ENCODE measurements at regions not wholly inside any gene's neighbourhood (a gene's known extent, or its start where the extent isn't known, plus 50 kb on each side); places are given as distances from the start of the nearest gene placed in this dataset.
"Not testable (repeated sequence)": the region's sequence is repeated elsewhere in the genome, so short reads cannot be mapped to it uniquely, and the experiment has no call there.

DNA sequence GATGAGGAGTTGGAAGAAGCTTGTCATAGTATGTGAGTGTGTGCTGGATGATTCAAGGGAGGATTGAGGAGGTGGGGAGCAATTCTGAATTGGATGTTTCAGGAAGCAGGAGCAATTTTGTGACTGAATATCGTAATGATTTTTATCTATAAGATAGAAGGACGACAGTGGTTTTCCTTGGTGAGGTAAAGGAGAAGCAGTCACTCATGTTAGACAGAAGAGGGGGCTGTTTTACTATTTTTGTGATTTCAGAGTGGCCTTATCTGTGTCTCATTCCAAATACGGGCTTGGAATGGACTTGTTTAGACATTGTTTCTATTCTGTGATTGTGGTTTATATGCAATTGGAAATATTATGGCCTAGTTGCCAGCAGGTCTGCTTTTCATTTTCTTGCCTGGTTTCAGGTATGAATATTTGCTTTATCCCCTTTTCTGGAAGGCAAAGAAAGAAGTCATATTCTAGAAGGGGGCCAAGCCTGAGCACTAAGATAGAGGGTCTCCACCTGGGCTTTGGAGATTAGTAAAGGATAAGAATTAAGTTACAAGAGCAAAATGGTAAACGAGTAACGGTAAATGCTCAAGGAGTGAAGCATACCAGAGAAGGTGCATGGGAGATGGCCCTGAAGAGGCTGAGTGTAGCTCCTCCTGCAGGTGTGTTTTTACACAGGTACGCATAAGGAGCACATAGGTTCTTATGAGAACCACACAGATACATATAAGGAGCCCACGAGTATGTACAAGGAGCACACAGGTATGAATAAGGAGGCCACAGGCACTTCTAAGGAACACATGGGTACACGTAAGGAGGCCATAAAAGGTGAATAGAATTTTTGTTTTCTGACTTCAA is 124.6 kb upstream of the KCNAB1 start:
- peak; percentile 75 for DNase-seq

DNA sequence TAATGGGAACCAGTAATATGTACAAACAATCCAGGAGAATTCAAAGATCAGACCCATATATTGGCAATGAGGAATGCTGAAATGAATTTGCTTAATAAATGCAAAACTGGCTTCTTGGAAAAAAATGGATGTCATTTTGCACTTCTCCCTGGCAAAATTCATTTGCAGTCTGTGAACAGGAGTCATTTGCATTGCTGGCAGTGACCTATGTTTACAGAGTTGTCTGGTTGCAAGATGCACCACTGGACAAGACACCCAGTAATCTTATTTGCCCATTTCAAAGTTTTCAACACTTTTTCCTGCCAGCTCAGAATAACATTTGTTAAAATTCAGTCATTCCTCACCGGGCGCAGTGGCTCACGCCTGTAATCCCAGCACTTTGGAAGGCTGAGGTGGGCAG is 123.5 kb upstream of the KCNAB1 start:
- DNase-seq = no peak

- DNase-seq = not testable (repeated sequence)
These were observed 122.2 kb upstream of the KCNAB1 start for GRCh38 chr3:155998173-155998572.

DNA sequence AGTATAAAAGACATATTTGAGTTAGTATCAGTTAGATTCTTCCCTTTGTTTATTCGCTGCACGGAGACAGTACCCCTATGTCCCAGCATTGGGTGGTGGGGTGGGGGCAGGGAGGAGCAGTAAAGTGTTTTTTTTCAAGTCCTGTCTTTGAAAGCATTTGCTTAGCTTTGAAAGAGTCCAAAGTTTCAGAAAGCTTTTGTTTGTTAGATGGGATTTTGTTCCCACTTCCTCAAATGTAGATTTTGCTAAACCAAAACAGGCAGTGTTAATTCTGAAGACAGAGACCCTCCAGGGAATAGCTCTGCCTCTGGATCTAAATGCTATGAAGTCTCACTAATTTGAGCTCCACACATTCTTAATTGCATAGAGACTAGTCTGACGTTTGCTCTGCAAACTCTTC is 114.6 kb upstream of the KCNAB1 start:
- no peak for DNase-seq

GRCh38 chr3:156010829-156011228 is 109.5 kb upstream of the KCNAB1 start:
- DNase-seq = peak; percentile 16

- no peak for DNase-seq
These were observed 105.9 kb upstream of the KCNAB1 start for GRCh38 chr3:156014489-156014888.

- no peak for DNase-seq
These were observed 103.5 kb upstream of the KCNAB1 start for GRCh38 chr3:156016902-156017301.

DNA sequence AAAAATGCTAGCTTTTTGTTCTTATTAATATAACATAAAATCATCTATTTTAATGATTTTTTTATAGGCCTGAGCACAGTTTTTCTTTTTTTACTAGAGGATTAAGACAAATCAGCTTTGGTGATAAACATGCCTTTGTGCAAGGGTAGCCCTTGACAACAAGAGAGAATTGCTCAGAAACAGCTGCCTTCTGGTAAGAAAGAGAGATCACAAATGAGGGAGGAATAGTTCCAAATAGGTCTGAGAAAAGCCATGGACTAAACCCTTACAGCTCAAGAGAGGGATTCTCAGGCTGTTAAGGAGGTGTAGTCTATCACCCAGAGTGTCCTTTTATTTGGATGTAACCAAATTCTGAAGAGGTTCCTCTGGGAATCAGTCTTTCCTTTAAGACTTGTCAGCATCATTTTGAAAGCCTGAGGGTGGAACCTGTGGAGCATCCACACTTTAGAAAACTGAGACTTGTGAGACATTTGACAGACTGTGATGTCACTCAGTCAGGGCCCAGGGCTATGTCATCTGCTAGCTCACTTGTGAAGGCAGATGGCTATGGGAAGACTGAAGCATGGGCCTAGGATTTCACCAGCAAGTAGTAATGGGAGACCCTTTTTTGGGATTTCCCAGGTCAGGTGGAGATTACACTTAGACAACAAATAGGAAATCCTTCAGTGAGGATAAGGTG is 102.9 kb upstream of the KCNAB1 start:
- DNase-seq = no peak

- DNase-seq = no peak
These were observed 95.4 kb upstream of the KCNAB1 start for GRCh38 chr3:156024904-156025533.

- DNase-seq = no peak
These were observed 91.2 kb upstream of the KCNAB1 start for GRCh38 chr3:156029208-156029607.

DNA sequence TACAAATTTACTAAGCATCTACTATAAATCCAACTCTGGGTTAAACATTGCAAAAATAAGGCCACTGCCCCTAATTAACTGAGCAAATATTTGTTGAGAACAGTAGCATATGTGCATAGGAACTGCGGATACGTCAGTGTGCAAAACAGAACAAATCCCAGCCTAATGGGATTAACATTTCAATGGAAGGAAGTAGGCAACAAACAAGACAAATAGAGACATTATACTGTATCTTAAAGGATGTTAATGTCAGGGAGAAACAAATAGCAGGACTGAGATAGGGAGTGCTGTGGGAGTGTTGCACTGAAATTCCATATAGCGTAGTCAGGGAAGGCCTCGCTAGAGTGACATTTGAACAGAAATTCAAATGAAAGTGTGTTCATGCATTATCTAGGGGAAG is 89.7 kb upstream of the KCNAB1 start:
- DNase-seq = no peak

- DNase-seq = no peak
These were observed 87.0 kb upstream of the KCNAB1 start for GRCh38 chr3:156033428-156033827.

DNA sequence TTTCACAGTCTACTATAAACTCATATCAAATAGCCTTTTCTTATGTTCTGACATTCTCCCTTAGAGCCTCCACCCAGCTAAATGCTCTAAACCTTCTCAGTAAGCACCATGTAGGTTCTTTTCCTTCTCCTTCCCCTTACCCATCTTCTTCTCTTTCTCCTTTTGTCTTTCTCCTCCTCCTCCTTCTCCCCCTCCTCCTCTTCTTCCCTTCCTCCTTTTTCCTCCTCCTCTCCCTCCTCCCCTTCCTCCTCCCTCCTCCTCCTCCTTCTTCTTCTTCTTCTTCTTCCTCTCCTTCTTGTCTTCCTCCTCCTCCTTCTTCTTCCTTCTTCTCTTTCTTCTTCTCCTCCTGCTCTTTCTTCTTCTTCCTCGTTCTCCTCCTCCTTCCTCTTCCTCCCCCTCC is 85.2 kb upstream of the KCNAB1 start:
- no peak for DNase-seq

DNA sequence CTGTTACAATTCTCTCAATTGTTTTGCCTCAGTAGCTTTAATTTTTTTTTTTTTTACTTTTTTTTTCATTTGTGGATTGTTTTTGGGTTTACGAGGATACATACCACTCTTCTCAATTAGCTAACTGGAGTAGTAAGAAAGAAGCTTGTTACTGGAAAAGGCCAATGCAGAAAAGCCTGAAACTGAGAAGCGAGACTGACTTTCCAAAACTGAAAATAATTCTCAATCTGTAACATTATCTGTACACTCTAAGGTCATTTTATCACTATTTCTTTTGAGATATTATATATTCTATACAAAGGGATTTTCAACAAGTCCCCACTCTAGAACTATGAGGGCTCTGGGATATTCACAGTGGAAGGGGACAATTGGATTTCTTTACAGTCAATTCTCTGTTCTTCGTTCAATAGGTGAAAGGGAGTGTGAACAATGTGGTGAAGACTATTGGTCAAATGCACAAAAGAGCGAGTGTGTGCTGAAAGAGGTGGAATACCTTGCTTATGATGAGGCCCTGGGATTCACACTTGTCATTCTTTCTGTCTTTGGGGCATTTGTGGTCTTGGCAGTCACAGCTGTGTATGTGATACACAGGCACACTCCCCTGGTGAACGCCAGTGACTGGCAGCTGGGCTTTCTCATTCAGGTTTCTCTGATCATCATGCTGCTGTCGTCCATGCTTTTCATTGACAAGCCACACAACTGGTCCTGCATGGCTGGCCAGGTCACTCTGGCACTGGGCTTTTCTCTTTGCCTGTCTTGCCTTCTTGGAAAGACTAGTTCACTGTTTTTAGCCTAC is 83.9 kb upstream of the KCNAB1 start:
- DNase-seq = no peak

DNA sequence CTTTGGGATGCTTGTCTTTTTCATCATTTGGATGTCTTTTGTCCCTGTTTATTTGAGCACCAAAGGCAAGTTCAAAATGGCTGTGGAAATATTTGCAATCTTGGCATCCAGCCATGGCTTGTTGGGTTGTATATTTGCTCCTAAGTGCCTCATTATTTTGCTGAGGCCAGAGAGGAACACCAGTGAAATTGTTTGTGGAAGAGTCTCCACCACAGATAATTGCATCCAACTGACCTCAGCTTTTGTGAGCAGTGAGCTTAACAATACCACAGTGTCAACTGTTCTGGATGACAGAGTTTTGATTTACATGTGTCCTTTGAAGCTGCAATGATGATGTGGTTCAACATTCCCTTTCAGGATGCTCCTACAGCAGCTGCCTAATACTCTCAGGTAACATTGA is 83.0 kb upstream of the KCNAB1 start:
- no peak for DNase-seq

DNA sequence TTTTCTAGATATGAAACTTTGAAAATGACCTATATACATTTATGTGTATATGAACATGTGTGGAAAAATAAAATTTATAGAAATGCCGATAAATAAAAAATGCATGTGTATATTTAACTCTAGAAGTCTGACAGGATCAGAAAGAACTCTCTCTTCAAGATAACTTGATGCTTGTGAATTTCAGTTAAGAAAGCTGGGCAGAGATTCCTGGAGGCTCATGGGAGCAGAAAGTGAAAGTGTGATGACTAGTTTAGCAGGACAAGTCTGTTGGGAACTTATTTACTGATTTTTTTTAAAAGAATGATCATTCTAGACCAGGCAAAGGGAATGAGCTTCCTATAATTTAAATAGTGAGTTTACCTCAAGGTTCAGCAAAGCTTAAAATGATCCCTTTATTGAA is 81.5 kb upstream of the KCNAB1 start:
- DNase-seq = no peak

DNA sequence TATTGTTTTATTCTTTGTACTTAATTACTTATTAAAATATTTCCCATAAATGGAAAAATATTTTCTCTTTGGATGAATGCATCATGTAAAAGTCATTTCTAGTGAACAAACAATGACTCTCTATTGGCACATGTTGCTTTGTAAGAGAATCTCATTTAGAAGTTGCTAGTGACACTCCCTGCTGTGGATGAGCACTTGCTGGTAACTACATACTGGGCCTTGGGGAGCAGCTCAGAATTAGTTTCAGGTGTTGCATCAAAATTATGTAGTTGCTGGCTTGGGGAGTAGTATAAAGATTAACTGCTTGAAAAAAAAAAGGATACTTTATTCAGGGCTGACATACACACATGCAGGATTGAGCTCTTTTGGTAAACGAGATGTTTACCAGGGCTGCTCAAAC is 80.3 kb upstream of the KCNAB1 start:
- DNase-seq = no peak

DNA sequence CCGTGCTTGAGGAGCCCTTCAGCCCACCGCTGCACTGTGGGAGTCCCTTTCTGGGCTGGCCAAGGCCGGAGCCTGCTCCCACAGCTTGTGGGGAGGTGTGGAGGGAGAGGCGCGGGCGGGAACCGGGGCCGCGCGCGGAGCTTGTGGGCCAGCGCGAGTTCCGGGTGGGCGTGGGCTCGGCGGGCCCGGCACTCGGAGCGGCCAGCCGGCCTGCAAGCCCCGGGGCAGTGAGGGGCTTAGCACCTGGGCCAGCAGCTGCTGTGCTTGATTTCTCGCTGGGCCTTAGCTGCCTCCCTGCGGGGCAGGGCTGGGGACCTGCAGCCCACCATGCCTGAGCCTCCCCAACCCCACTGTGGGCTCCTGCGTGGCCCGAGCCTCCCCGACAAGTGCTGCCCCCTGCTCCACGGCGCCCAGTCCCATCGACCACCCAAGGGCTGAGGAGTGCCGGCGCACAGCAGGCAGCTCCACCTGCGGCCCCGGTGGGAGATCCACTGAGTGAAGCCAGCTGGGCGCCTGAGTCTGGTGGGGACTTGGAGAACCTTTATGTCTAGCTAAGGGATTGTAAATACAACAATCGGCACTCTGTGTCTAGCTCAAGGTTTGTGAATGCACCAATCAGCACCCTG is 79.0 kb upstream of the KCNAB1 start:
- not testable (repeated sequence) for DNase-seq

GRCh38 chr3:156041856-156042255 is 78.5 kb upstream of the KCNAB1 start:
- not testable (repeated sequence) for DNase-seq

GRCh38 chr3:156043832-156044633 is 76.3 kb upstream of the KCNAB1 start:
- DNase-seq = peak; percentile 20

GRCh38 chr3:156044634-156044975 is 75.8 kb upstream of the KCNAB1 start:
- DNase-seq = no peak

DNA sequence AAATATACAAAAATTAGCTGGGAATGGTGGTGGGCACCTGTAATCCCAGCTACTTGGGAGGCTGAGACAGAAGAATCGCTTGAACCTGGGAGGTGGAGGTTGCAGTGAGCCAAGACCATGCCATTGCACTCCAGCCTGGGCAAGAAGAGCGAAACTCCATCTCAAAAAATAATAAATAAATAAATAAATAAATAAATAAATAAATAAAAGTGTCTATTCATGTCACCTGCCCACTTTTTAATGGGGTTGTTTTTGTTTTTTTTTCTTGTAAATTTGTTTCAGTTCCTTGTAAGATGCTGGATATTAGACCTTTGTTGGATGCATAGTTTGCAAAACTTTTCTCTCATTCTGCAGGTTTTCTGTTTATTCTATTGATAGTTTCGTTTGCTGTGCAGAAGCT is 71.9 kb upstream of the KCNAB1 start:
- not testable (repeated sequence) for DNase-seq
